ENCODE measurements at regions not wholly inside any gene's neighbourhood (a gene's known extent, or its start where the extent isn't known, plus 50 kb on each side); places are given as distances from the start of the nearest gene placed in this dataset.

DNA sequence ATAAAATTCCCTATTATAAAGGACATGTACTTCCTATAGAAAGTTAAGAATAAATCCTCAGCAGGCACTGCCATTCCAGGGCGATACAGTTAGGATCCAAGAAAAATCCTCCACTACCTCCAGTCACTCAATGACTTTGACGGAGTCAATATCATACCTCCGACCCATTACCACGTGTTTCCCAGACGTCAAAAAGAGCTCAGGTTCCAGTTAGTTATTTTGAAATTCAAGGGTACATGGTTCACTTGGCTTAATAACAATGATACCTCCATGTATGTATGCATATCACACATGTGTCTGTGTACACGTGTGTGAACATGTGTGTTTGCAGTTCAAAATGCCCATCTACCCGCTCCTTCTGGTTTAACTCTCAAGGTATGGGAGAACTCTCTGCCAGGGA lies 189.2 kb downstream of the SHANK2 start:
- TF ChIP-seq, protein P1, sequence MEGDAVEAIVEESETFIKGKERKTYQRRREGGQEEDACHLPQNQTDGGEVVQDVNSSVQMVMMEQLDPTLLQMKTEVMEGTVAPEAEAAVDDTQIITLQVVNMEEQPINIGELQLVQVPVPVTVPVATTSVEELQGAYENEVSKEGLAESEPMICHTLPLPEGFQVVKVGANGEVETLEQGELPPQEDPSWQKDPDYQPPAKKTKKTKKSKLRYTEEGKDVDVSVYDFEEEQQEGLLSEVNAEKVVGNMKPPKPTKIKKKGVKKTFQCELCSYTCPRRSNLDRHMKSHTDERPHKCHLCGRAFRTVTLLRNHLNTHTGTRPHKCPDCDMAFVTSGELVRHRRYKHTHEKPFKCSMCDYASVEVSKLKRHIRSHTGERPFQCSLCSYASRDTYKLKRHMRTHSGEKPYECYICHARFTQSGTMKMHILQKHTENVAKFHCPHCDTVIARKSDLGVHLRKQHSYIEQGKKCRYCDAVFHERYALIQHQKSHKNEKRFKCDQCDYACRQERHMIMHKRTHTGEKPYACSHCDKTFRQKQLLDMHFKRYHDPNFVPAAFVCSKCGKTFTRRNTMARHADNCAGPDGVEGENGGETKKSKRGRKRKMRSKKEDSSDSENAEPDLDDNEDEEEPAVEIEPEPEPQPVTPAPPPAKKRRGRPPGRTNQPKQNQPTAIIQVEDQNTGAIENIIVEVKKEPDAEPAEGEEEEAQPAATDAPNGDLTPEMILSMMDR (IDR thresholded peaks at IDR 0.05), result no peak
- TF ChIP-seq POLR2A (IDR thresholded peaks at IDR 0.05), result no peak
